Esophagus squamous epithelium (tissue), 5 donors: ENCODE measurements at regions not wholly inside any gene's neighbourhood (a gene's known extent, or its start where the extent isn't known, plus 50 kb on each side); places are given as distances from the start of the nearest gene placed in this dataset.

ENCODE experiments used
- DNase-seq: peaks from one replicate; lab custom pipeline; 2025; lab: John Stamatoyannopoulos, UW
- H3K27ac ChIP-seq, 4 donors: fragments of 200-600 bp; sonication (generic); one replicate each; pipeline ENCODE4 v1.5.1; 2016 to 2019; ENCODE audit warnings: mild to moderate bottlenecking in 1 of 4
- H3K27me3 ChIP-seq, 4 donors: fragments of 200-600 bp; sonication (generic); 1 replicate in 3 of 4; 2 replicates in 1 of 4; pipeline versions ENCODE4 v1.5.1 to v1.6.0; 2017 to 2021; ENCODE audit warnings: antibody characterized with exemption in 1 of 4
- H3K36me3 ChIP-seq, 3 donors: fragments of 200-600 bp; sonication (generic); one replicate each; pipeline ENCODE4 v1.5.1; 2016 to 2019
- H3K4me1 ChIP-seq, 3 donors: fragments of 200-600 bp; sonication (generic); one replicate each; pipeline ENCODE4 v1.5.1; 2017 to 2019
- H3K4me3 ChIP-seq, 4 donors: fragments of 200-600 bp; sonication (generic); 1 replicate in 3 of 4; 2 replicates in 1 of 4; pipeline ENCODE4 v1.5.1; 2016 to 2019; ENCODE audit warnings: mild to moderate bottlenecking in 2 of 4, moderate library complexity in 1 of 4
- H3K9me3 ChIP-seq, 3 donors: fragments of 200-600 bp; sonication (generic); one replicate each; pipeline ENCODE4 v1.5.1; 2016 to 2019
- POLR2A ChIP-seq, 4 donors: fragments of 450-650 bp; IDR thresholded peaks; one replicate each; pipeline ENCODE4 v1.6.1; 2017; ENCODE audit warnings: antibody characterized with exemption in 4 of 4, mild to moderate bottlenecking in 4 of 4, moderate library complexity in 3 of 4
- WGBS, 2 donors: methylation state at CpG; one replicate each; pipeline ENCODE4 v1.1.5; 2018; 5-methylcytosine and 5-hydroxymethylcytosine counted together
- intact Hi-C: fragments of 100-400 bp; cut with DNase I; formaldehyde crosslinking; loops from one replicate; pipeline ENCODE4 v1.15.0; 2022
- TF ChIP-seq, protein P1 (sequence below), 6 experiments: fragments of 450-650 bp in 4 of 6; fragments of 200-600 bp in 2 of 6; sonication (generic) in 2 of 6; IDR thresholded peaks; one replicate each; pipeline ENCODE4 v1.5.1; 2016 to 2019; ENCODE audit warnings: antibody characterized with exemption in 6 of 6, mild to moderate bottlenecking in 4 of 6, moderate library complexity in 4 of 6
- donor health status: DM: yes; HTN: yes; CAD: no.

DNA sequence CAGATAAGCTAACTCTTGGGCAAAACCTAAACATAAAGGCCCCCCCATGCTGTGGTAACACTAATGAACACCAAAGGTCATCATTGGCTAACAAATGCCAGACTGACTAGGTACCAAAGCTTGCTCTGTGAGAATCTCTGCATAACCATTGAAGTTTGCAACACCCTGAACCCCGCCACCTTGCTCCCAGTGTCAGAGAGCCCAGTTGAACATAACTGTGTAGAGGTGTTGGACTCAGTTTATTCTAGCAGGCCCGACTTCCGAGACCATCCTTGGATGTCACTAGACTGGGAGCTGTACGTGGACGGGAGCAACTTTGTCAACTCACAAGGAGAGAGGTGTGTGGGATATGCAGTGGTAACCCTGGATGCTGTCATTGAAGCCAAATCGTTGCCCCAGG, 602.2 kb downstream of the UQCRFS1 start:
- Histone ChIP-seq H3K27me3 (no peaks in the 10 kb centered on the region), H3K9me3 (peaks cover 0 to 58% (median 36%) of the 10 kb centered on the region in 3 donors), H3K4me3 (no peak overlapping the region), H3K36me3 (no peaks in the 10 kb centered on the region), H3K4me1 (no peaks in the 10 kb centered on the region), H3K27ac (no peak overlapping the region)
- WGBS, 2 donors = 75 to 79% methylated on average over 5 to 6 of the region's 6 CpGs
- DNase-seq = no peak
- TF ChIP-seq, protein P1, sequence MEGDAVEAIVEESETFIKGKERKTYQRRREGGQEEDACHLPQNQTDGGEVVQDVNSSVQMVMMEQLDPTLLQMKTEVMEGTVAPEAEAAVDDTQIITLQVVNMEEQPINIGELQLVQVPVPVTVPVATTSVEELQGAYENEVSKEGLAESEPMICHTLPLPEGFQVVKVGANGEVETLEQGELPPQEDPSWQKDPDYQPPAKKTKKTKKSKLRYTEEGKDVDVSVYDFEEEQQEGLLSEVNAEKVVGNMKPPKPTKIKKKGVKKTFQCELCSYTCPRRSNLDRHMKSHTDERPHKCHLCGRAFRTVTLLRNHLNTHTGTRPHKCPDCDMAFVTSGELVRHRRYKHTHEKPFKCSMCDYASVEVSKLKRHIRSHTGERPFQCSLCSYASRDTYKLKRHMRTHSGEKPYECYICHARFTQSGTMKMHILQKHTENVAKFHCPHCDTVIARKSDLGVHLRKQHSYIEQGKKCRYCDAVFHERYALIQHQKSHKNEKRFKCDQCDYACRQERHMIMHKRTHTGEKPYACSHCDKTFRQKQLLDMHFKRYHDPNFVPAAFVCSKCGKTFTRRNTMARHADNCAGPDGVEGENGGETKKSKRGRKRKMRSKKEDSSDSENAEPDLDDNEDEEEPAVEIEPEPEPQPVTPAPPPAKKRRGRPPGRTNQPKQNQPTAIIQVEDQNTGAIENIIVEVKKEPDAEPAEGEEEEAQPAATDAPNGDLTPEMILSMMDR (IDR thresholded peaks at IDR 0.05) = no peak
- no peak for TF ChIP-seq POLR2A (IDR thresholded peaks at IDR 0.05)
- intact Hi-C loops = no loop called here

DNA sequence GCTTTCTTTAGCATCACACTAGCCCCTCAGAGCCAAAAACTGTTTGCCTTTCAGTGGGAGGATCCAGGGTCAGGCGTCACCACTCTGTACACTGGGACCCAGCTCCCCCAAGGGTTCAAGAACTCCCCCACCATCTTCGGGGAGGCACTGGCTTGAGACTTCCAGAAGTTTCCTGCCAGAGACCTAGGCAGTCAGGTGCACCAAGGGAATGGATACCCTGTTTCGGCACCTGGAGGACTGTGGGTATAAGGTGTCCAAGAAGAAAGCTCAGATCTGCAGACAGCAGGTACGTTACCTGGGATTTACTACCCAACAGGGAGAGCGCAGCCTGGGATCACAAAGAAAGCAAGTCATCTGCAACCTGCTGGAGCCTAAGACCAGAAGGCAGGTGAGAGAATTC, 603.0 kb downstream of the UQCRFS1 start:
- Histone ChIP-seq H3K27ac (no peak overlapping the region), H3K9me3 (peaks cover 0 to 50% (median 28%) of the 10 kb centered on the region in 3 donors), H3K27me3 (no peaks in the 10 kb centered on the region), H3K4me3 (no peak overlapping the region), H3K36me3 (no peaks in the 10 kb centered on the region), H3K4me1 (no peaks in the 10 kb centered on the region)
- DNase-seq = no peak
- intact Hi-C loops = no loop called here
- TF ChIP-seq, protein P1 (IDR thresholded peaks at IDR 0.05) = no peak
- TF ChIP-seq POLR2A (IDR thresholded peaks at IDR 0.05) = no peak
- 76 to 100% methylated on average over 1 to 5 of the region's 5 CpGs for WGBS, 2 donors

GRCh38 chr19:28609091-28609755, 603.7 kb downstream of the UQCRFS1 start:
- Histone ChIP-seq H3K9me3 (peaks cover 0 to 43% (median 21%) of the 10 kb centered on the region in 3 donors), H3K36me3 (no peaks in the 10 kb centered on the region), H3K4me1 (no peaks in the 10 kb centered on the region), H3K27ac (no peak overlapping the region), H3K4me3 (no peak overlapping the region), H3K27me3 (no peaks in the 10 kb centered on the region)
- intact Hi-C loops = no loop called here
- DNase-seq = no peak
- 73 to 86% methylated on average over 6 to 8 of the region's 8 CpGs for WGBS, 2 donors
- TF ChIP-seq POLR2A (IDR thresholded peaks at IDR 0.05) = no peak
- TF ChIP-seq, protein P1 (IDR thresholded peaks at IDR 0.05) = no peak

- Histone ChIP-seq H3K27ac (no peak overlapping the region), H3K27me3 (no peaks in the 10 kb centered on the region), H3K36me3 (no peaks in the 10 kb centered on the region), H3K4me1 (no peaks in the 10 kb centered on the region), H3K9me3 (peaks cover 0 to 33% (median 15%) of the 10 kb centered on the region in 3 donors), H3K4me3 (no peak overlapping the region)
- 83 to 95% methylated on average over 4 of the region's 4 CpGs for WGBS, 2 donors
- no peak for DNase-seq
- TF ChIP-seq, protein P1 (IDR thresholded peaks at IDR 0.05) = no peak
- no peak for TF ChIP-seq POLR2A (IDR thresholded peaks at IDR 0.05)
- intact Hi-C loops = no loop called here
Measured at GRCh38 chr19:28608292-28608691, 604.7 kb downstream of the UQCRFS1 start.

DNA sequence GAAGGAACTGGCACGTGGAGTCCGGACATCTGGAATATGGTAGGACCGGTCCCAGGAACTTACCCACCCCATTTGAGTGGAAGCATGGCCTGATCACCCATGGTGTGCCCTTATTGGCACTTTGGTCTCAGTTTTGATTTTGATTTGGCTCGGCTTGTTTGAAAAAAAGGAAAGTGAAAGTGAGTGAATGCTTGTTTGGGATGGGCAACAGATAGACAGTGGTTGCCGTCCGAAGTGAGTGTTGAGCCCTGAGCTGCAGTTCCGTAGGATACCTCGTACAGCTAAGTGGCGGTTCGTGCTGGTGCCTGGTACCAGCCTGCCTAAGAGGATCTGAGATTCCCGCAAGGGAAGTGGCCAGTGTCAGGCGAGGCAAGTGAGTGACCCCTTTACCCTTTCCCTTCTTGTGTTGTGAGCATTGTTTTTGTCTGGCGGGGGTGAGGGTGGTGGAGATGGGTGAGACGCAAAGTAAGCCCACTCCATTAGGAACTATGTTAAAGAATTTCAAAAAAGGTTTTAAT, 605.8 kb downstream of the UQCRFS1 start:
- Histone ChIP-seq H3K4me3 (no peak overlapping the region), H3K9me3 (peaks cover 0 to 41% (median 15%) of the 10 kb centered on the region in 3 donors), H3K36me3 (no peaks in the 10 kb centered on the region), H3K4me1 (no peaks in the 10 kb centered on the region), H3K27me3 (no peaks in the 10 kb centered on the region), H3K27ac (no peak overlapping the region)
- DNase-seq = no peak
- intact Hi-C loops = no loop called here
- TF ChIP-seq, protein P1 (IDR thresholded peaks at IDR 0.05) = no peak
- TF ChIP-seq POLR2A (IDR thresholded peaks at IDR 0.05) = no peak
- 91 to 93% methylated on average over 12 to 14 of the region's 14 CpGs for WGBS, 2 donors
